Omental fat pad (tissue), 3 donors: ENCODE measurements at regions not wholly inside any gene's neighbourhood (a gene's known extent, or its start where the extent isn't known, plus 50 kb on each side); places are given as distances from the start of the nearest gene placed in this dataset.

Experiments
- ATAC-seq: fragments of 150-250 bp; one replicate; pipeline ENCODE4 v1.9.1; 2016; ENCODE audit warnings: mild to moderate bottlenecking, moderate library complexity; ENCODE audit not compliant: low FRiP score
- DNase-seq: peaks from one replicate; pipeline ENCODE4 v3.0.0-alpha.2; 2019; ENCODE audit warnings: low spot score
- CTCF ChIP-seq, 3 donors: fragments of 450-650 bp; IDR thresholded peaks; one replicate each; pipeline ENCODE4 v1.5.1; 2016 to 2017; ENCODE audit warnings: antibody characterized with exemption in 3 of 3, mild to moderate bottlenecking in 3 of 3, moderate library complexity in 2 of 3

- ATAC-seq (no peak), DNase-seq (no peak)
- no peak for TF ChIP-seq CTCF (IDR thresholded peaks at IDR 0.05)
These were observed 94.9 kb downstream of the CEBPB start for GRCh38 chr20:50285376-50286173.

GRCh38 chr20:50286174-50286511 lies 95.5 kb downstream of the CEBPB start:
- ATAC-seq (no peak), DNase-seq (no peak)
- TF ChIP-seq CTCF (IDR thresholded peaks at IDR 0.05) = no peak

GRCh38 chr20:50286609-50287008 lies 96.0 kb downstream of the CEBPB start:
- ATAC-seq (peak; percentile 82), DNase-seq (peak; percentile 83)
- TF ChIP-seq CTCF (IDR thresholded peaks at IDR 0.05) = no peak

- DNase-seq = no peak
- TF ChIP-seq CTCF (IDR thresholded peaks at IDR 0.05) = no peak
- ATAC-seq = no peak
These were observed 96.9 kb downstream of the CEBPB start for GRCh38 chr20:50287512-50287911.

GRCh38 chr20:50288128-50288623 lies 97.5 kb downstream of the CEBPB start:
- DNase-seq = no peak
- no peak for ATAC-seq
- no peak for TF ChIP-seq CTCF (IDR thresholded peaks at IDR 0.05)

- no peak for DNase-seq
- no peak for ATAC-seq
- TF ChIP-seq CTCF (IDR thresholded peaks at IDR 0.05) = no peak
These were observed 99.0 kb downstream of the CEBPB start for GRCh38 chr20:50289581-50289980.

- DNase-seq (no peak), ATAC-seq (no peak)
- no peak for TF ChIP-seq CTCF (IDR thresholded peaks at IDR 0.05)
These were observed 99.5 kb downstream of the CEBPB start for GRCh38 chr20:50290112-50290511.
